ENCODE measurements at regions not wholly inside any gene's neighbourhood (a gene's known extent, or its start where the extent isn't known, plus 50 kb on each side); places are given as distances from the start of the nearest gene placed in this dataset.

DNA sequence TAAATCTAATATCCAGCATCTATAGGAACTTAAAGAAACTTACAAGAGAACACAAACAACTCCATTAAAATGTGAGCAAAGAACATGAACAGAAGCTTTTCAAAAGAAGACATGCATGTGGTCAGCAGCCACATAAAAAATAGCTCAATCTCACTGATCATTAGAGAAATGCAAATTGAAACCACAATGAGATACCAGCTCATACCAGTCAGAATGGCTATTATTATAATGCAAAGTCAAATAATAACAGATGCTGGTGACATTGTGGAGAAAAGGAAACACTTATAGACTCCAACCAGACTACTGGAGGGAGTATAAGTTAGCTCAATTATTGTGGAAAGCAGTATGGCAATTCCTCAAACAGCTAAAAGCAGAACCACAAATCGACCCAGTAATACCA, 1314.5 kb downstream of the XPNPEP1 start:
- no peak for DNase-seq (ENCODE audit: low spot score)

DNA sequence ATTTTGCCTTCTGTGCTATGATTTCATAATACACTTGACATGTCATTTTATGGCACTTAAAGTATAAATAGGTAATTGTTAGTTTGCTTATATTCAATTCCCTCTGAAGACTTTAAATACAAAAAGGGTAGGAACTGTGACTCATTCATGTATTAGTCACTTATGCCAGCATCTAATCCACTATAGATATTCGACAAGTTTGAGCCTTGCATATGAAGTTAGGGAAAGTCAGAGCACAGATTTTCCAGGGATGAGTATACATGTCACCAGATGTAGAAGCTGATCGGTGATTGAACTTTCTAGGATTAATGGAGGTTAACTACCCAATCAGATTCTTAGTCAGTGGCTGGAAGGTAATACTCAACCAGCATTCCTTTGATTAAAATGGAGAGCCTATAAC, 1321.5 kb downstream of the XPNPEP1 start:
- DNase-seq (ENCODE audit: low spot score) = peak; percentile 53

GRCh38 chr10:108600511-108600910, 1322.8 kb downstream of the XPNPEP1 start:
- peak; percentile 71 for DNase-seq (ENCODE audit: low spot score)

- DNase-seq (ENCODE audit: low spot score) = peak; percentile 62
Measured at GRCh38 chr10:108599317-108599716, 1324.0 kb downstream of the XPNPEP1 start.

GRCh38 chr10:108598831-108599230, 1324.5 kb downstream of the XPNPEP1 start:
- DNase-seq (ENCODE audit: low spot score) = peak; percentile 90

GRCh38 chr10:108598320-108598695, 1325.0 kb downstream of the XPNPEP1 start:
- DNase-seq (ENCODE audit: low spot score) = no peak

- DNase-seq (ENCODE audit: low spot score) = peak; percentile 88
Measured at GRCh38 chr10:108597657-108598319, 1325.5 kb downstream of the XPNPEP1 start.

GRCh38 chr10:108597031-108597430, 1326.3 kb downstream of the XPNPEP1 start:
- DNase-seq (ENCODE audit: low spot score) = peak; percentile 70

GRCh38 chr10:108592956-108593355, 1330.4 kb downstream of the XPNPEP1 start:
- DNase-seq (ENCODE audit: low spot score) = no peak

GRCh38 chr10:108591417-108591816, 1331.9 kb downstream of the XPNPEP1 start:
- peak; percentile 31 for DNase-seq (ENCODE audit: low spot score)

GRCh38 chr10:108586424-108586823, 1336.9 kb downstream of the XPNPEP1 start:
- no peak for DNase-seq (ENCODE audit: low spot score)

DNA sequence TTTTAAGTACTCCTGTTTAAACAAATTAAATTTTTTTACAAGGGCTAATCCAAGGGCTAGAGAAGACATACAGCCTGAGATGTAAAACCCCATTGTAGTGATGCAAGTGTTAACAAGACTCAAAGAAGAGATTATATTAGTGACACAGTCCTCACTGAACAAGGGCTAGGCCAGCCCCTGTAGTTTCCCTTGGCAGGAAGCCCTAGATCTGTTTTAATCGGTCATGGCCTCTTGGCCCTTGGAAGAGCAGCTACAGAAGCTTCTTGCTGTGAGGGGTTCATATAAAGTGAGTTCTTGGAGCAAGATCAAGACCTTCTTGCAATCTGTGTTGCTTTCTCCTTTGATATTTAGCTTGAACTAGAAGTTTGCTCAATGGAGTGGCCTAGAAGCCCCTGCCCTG, 1339.4 kb downstream of the XPNPEP1 start:
- peak; percentile 66 for DNase-seq (ENCODE audit: low spot score)

DNA sequence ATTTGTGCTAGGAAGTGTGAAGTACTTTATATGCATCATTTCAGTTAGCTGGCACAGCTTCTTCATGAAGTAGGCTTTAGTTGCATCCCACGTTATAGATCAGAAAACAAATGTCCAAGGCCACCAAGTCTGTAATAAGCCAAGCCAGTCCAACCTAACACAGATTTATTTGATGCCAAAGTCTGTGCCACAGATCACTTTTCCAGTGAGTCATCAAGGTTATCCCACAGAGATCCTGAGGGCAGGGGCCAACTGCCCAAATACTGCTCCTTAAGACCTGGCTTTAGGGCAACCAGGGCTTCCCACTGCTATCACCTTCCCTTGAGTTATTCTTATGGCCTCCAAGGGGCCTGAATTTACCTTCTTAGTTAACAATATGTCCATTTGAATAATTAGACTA, 1340.4 kb downstream of the XPNPEP1 start:
- DNase-seq (ENCODE audit: low spot score) = peak; percentile 64

DNA sequence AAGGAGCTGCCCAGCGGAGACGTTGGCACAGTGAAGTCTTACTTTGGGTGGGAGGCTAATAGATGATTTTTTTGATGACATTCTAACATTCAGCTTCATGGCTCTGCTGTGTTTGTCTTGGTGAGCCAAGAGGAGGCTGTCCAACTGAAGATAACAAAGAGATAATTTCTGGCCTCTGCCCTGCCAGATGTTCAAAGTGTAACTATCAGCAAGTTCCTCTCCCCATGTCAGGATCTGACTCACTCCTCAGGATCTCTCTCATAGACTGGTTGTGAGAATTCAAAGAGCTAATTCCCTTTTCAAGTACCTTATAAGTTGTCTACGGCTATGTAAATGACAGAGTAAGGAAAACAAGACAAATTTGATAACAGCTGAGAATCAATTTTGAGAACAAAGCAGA, 1340.9 kb downstream of the XPNPEP1 start:
- DNase-seq (ENCODE audit: low spot score) = peak; percentile 92

- no peak for DNase-seq (ENCODE audit: low spot score)
Measured at GRCh38 chr10:108578258-108578657, 1345.1 kb downstream of the XPNPEP1 start.

DNA sequence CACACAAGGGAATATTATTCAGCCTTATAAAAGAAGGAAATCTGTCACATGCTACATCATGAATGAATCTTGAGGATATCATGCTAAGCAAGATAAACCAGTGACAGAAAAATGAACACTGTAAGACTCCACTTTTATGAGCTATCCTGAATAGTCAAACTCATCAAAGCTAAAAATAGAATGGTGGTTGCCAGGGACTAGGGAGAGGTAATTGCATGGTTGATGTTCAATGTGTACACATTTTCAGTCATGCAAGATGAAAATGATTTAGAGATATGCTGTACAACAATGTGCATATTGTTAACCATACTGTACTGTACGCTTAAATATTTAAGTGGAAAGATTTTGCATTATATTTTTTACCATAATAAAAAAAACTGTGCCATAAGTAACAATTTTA, 1349.1 kb downstream of the XPNPEP1 start:
- DNase-seq (ENCODE audit: low spot score) = no peak

- DNase-seq (ENCODE audit: low spot score) = no peak
Measured at GRCh38 chr10:108568824-108569223, 1354.5 kb downstream of the XPNPEP1 start.

DNA sequence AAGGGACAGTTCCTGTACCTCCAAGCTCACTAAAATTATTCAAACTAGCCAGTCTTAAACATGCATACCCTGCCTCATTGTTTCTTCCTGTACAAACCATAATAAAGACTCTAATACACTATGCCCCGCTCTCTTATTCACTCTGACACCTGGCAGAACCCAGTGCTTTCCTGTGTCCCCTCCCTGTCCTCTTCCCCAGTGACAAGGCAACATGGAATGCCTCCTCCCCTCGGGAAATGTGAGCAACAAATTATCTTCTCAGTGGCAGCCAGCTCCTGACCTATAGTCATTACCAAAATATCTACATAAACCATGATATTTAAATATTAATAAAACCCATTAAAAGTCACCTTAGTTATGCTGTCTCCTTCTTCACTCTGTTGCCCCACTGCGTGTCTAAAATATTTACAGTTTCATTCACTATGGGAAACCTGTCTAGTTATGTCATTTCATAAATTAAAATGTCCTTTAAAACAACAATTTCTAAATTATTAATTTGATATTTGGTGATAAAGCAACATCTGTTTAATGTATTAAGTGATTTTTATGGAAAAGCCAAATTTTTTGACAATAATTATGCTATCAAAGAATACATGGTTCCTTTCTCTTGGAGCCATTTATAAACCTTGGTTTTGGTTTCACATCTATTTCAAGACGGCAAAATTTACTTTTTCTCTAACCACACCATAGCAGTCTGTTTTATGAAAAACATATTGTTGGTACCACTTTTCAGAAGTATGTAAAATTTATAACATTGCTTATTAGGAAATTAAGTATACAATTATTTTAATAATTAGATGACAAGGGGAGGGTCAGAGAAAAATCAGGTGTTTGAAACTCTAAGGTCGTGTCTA, 1355.2 kb downstream of the XPNPEP1 start:
- DNase-seq (ENCODE audit: low spot score) = peak; percentile 46

DNA sequence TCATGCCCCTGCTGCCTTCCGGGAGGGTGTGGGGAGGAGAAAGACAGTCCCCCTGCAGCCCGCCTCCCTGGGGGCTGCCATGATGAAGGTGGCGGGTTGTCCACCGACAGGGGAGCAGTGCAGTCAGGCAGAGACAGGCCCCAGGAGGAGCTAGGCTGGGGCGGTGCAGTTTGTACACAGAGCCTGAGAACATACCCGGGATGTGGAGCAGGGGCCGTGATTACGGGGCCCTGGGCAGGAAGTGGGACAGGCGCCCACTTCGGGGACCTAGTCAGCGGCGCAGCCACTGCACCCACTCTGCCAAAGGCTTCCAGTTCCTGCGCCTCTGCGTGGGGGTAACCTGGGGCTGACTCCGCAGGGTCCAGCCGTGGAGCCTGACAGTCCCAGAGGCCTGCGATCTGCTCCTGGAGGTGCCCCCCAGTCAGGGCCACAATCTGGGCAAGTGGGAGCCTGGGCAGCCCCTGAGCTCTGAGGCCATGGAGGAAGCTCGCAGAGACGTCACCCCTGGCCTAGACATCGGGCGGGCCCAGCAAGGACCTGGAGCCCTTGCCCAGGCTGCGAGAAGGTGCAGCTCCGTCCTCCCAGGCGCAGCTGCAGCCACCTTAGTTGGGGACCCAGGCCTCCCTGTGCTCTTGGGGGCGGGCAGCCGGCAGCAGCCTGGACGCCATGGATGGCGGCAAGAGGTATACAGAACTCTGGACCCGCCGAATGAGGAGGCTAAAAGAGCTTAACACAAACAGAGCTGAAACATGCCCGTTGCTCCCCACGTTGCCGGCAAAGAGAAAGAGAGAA, 1356.8 kb downstream of the XPNPEP1 start:
- no peak for DNase-seq (ENCODE audit: low spot score)

GRCh38 chr10:108562105-108562504, 1361.2 kb downstream of the XPNPEP1 start:
- no peak for DNase-seq (ENCODE audit: low spot score)

DNA sequence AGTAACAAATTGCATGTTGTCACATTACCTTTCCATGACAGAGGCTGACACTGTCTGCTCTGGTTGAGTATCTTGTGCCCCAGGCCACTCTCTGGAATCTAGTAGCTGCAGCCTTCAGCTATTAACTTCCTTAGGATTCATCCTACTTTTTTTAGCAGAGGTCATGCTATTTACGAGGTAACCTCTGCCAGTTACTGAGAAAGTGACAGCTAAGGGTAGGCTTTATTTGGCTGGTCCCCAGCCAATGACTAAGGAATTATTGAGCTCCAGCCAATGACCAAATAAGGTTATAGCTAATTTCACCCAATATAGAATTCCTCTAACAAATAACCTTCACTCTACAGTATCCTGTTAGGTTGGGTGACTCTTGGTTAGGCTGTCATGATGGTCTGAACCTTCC, 1361.7 kb downstream of the XPNPEP1 start:
- DNase-seq (ENCODE audit: low spot score) = peak; percentile 88

DNA sequence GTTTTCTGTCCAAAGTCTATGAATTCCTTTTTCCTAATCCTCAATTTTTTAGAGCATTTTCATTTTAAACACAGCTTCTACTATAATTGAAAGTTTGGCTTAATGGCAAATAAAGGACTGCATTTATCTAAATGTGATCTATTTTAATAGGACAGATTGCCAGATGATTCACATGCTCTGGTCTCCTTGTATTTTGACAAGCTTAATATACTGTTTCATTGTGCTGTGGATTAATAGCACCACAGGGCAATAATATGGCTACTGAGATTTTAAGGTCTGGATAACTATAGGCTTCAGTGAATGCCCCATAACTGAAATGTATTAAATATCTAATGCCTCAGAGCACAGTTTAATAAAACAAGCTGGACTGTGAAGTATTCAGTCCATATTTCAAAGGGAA, 1362.8 kb downstream of the XPNPEP1 start:
- no peak for DNase-seq (ENCODE audit: low spot score)

All from A172 (cell line).